Ishikawa (cell line): ENCODE measurements at regions not wholly inside any gene's neighbourhood (a gene's known extent, or its start where the extent isn't known, plus 50 kb on each side); places are given as distances from the start of the nearest gene placed in this dataset.
A peak's percentile ranks its signal among the peaks of the same experiment; 100 is the strongest.

Experiments
- CEBPB ChIP-seq: IDR thresholded peaks from 2 replicates; pipeline ENCODE4 v1.6.1; 2012
- CREB1 ChIP-seq: IDR thresholded peaks from 2 replicates; pipeline ENCODE4 v1.6.1; 2012; ENCODE audit warnings: low read depth
- EGR1 ChIP-seq: IDR thresholded peaks from 2 replicates; pipeline ENCODE4 v1.6.1; 2012
- EP300 ChIP-seq: IDR thresholded peaks from 2 replicates; pipeline ENCODE4 v1.6.1; 2012; ENCODE audit warnings: borderline replicate concordance
- FOXM1 ChIP-seq: IDR thresholded peaks from 2 replicates; pipeline ENCODE4 v1.6.1; 2012; ENCODE audit warnings: low read depth, borderline replicate concordance
- MAX ChIP-seq: IDR thresholded peaks from 2 replicates; pipeline ENCODE4 v1.6.1; 2012
- NFIC ChIP-seq: IDR thresholded peaks from 2 replicates; pipeline ENCODE4 v1.6.1; 2012
- RAD21 ChIP-seq: IDR thresholded peaks from 2 replicates; pipeline ENCODE4 v1.6.1; 2012; ENCODE audit warnings: low read depth
- REST ChIP-seq: IDR thresholded peaks from 2 replicates; pipeline ENCODE4 v1.6.1; 2012; ENCODE audit warnings: low read depth, mild to moderate bottlenecking
- TAF1 ChIP-seq: IDR thresholded peaks from 2 replicates; pipeline ENCODE4 v1.6.1; 2012; ENCODE audit warnings: low read depth, mild to moderate bottlenecking
- TCF12 ChIP-seq: IDR thresholded peaks from 2 replicates; pipeline ENCODE4 v1.6.1; 2012; ENCODE audit warnings: low read depth
- TEAD4 ChIP-seq: IDR thresholded peaks from 2 replicates; pipeline ENCODE4 v1.6.1; 2012
- YY1 ChIP-seq: IDR thresholded peaks from 2 replicates; pipeline ENCODE4 v1.6.1; 2012; ENCODE audit warnings: low read depth
- ZBTB7A ChIP-seq: IDR thresholded peaks from 2 replicates; pipeline ENCODE4 v1.6.1; 2012; ENCODE audit warnings: low read depth
- TF ChIP-seq, protein P1 (sequence below): IDR thresholded peaks from 2 replicates; pipeline ENCODE4 v1.6.1; 2012

DNA sequence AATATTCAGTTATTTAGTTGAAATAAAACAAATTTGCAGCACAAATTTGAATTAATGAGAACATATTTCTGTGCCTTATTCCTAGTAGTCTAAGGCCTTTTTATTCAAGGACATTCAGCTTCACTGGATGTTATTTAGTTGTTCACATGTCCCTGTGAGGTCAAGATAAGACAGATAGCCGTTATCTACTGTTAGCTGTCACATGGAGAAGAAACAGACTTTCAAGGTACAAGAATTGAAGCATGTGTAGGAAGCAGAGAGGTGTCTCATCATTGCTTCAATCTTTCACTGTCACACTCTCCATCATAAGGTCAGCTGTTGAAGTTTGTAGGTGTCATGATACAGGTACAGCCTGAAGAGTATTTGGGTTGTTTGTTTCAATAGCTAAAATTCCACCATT, 112.9 kb upstream of the JAG1 start:
- TF ChIP-seq FOXM1 (no peak), MAX (no peak), RAD21 (no peak), TEAD4 (no peak), NFIC (no peak), EP300 (no peak), YY1 (no peak), REST (no peak), ZBTB7A (no peak), EGR1 (no peak)

DNA sequence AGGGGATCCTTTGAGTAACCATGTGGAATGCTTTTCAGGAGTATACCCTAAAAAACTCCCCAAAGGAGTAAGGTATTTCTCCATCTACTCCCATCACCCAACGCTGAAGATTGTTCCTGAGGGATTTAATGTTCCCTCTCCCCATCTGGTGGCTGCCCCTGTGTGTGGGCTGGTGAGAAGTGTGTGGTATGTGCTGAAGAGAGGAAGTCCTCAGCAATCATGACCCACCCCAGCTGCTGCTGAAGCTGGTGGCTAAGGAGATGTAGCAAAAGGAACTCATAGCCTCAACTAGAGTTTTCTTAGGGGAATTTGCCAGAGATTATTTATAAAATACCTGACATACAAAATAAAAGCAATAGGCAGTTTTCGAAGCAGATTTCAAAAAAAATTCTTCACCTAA, 114.3 kb upstream of the JAG1 start:
- TF ChIP-seq MAX (no peak), CEBPB (no peak), FOXM1 (no peak), EGR1 (no peak), TCF12 (no peak)

- TF ChIP-seq ZBTB7A = no peak
These were observed 115.1 kb upstream of the JAG1 start for GRCh38 chr20:10788877-10789276.

DNA sequence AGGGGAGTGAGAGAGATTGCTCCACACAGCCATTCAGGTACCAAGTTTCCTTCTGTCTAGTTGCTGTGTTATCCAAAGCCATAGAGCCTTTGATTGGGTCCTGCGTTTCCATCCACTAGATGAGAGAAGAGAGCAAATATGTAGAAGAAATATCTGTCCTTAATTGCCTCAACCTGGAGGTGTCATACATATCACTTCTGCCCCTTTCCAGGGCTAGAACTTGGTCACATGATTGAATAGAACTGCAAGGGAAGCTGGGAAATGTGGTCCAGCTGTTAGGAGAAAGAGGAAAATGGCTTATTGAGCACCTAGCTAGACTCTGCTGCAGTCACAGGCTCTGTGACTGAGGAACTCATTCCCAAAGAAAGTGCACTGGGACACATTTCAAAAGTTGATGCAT, 115.6 kb upstream of the JAG1 start:
- TF ChIP-seq, protein P1, sequence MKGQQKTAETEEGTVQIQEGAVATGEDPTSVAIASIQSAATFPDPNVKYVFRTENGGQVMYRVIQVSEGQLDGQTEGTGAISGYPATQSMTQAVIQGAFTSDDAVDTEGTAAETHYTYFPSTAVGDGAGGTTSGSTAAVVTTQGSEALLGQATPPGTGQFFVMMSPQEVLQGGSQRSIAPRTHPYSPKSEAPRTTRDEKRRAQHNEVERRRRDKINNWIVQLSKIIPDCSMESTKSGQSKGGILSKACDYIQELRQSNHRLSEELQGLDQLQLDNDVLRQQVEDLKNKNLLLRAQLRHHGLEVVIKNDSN = peak; percentile 86
- TF ChIP-seq TEAD4 = no peak

GRCh38 chr20:10790013-10790412, 116.2 kb upstream of the JAG1 start:
- no peak for TF ChIP-seq CREB1
- TF ChIP-seq EGR1 = no peak
- TF ChIP-seq TCF12 = no peak
- TF ChIP-seq TAF1 = no peak
- TF ChIP-seq FOXM1 = no peak

GRCh38 chr20:10792291-10792690, 118.5 kb upstream of the JAG1 start:
- TF ChIP-seq ZBTB7A = no peak
- TF ChIP-seq EP300 = no peak
- TF ChIP-seq CREB1 = no peak
- no peak for TF ChIP-seq REST
- no peak for TF ChIP-seq YY1
- TF ChIP-seq, protein P1 = no peak
- TF ChIP-seq TEAD4 = no peak
- TF ChIP-seq FOXM1 = no peak

GRCh38 chr20:10793766-10794165, 120.0 kb upstream of the JAG1 start:
- no peak for TF ChIP-seq REST
